Endothelial cell of umbilical vein (primary cell): ENCODE measurements at regions not wholly inside any gene's neighbourhood (a gene's known extent, or its start where the extent isn't known, plus 50 kb on each side); places are given as distances from the start of the nearest gene placed in this dataset.

Source experiments
- BruUV-seq: library from RNA; stranded (reverse); fragments of 400-500 nt; replicated peaks from 2 replicates; lab custom pipeline; 2021; lab: Mats Ljungman, UMichigan
- CTCF ChIA-PET: fragments of 300-600, 350-600 bp; sonication (Branson Sonifier 250); formaldehyde crosslinking; loops from one replicate; lab custom pipeline; 2021; ENCODE audit warnings: antibody characterized with exemption, inconsistent platforms; lab: Charles Lee
- POLR2A ChIA-PET: fragments of 300-600, 350-600 bp; sonication (Branson Sonifier 250); formaldehyde crosslinking; loops from one replicate; lab custom pipeline; 2021; ENCODE audit warnings: antibody characterized with exemption, inconsistent platforms; lab: Charles Lee
- DNase-seq: peaks from one replicate; pipeline ENCODE4 v3.0.0-alpha.2; 2011; ENCODE audit warnings: low read depth, low spot score
- FAIRE-seq: peaks from 2 replicates; lab custom pipeline; 2011; peaks lifted over from hg19 to GRCh38; lab: Jason Lieb, UNC
- H2AFZ ChIP-seq: 2 replicates; pipeline ENCODE4 v1.6.0; 2012; ENCODE audit warnings: low read depth, low read length, control low read depth, inconsistent platforms
- H3K27ac ChIP-seq: 2 replicates; pipeline ENCODE4 v1.5.1; 2011; ENCODE audit warnings: low read depth, mild to moderate bottlenecking, control low read depth, low read length, moderate library complexity; ENCODE audit not compliant: insufficient read depth
- H3K27me3 ChIP-seq, 2 experiments: 2 replicates each; pipeline versions ENCODE4 v1.6.0 to v1.6.1; 2011; ENCODE audit warnings: low read length in 2 of 2, mixed read lengths in 1 of 2; ENCODE audit not compliant: control insufficient read depth in 2 of 2, insufficient read depth in 2 of 2
- H3K36me3 ChIP-seq, 2 experiments: 2 replicates in 1 of 2; 3 replicates in 1 of 2; pipeline ENCODE4 v1.5.1; 2011; ENCODE audit warnings: low read length in 2 of 2, mild to moderate bottlenecking in 1 of 2, moderate library complexity in 1 of 2; ENCODE audit not compliant: control insufficient read depth in 2 of 2, insufficient read depth in 2 of 2; ENCODE audit errors: extremely low read depth in 1 of 2
- H3K4me1 ChIP-seq: 3 replicates; pipeline ENCODE4 v1.5.1; 2011; ENCODE audit warnings: mild to moderate bottlenecking, low read length; ENCODE audit not compliant: control insufficient read depth, insufficient read depth; ENCODE audit errors: extremely low read depth
- H3K4me2 ChIP-seq: 2 replicates; pipeline ENCODE4 v1.6.1; 2011; ENCODE audit warnings: low read length, control low read depth, mixed read lengths; ENCODE audit not compliant: insufficient read depth
- H3K4me3 ChIP-seq, 3 experiments: fragments of 200-600 bp in 1 of 3; sonication (generic), shearing (Covaris generic) in 1 of 3; replicated peaks in 1 of 3; 2 replicates each; pipeline ENCODE4 v1.5.1; 2011 to 2016; ENCODE audit warnings: control low read depth in 3 of 3, low read length in 3 of 3, mild to moderate bottlenecking in 2 of 3, inconsistent platforms in 1 of 3, low read depth in 1 of 3, moderate library complexity in 1 of 3; ENCODE audit not compliant: insufficient read depth in 1 of 3
- H3K79me2 ChIP-seq: 2 replicates; pipeline ENCODE4 v1.6.0; 2012; ENCODE audit warnings: low read length, inconsistent platforms; ENCODE audit not compliant: control insufficient read depth, insufficient read depth
- H3K9ac ChIP-seq: replicated peaks from 2 replicates; pipeline ENCODE3; 2011; ENCODE audit warnings: low read length, control low read depth; ENCODE audit not compliant: insufficient read depth; ENCODE audit errors: extremely low read depth
- H3K9me1 ChIP-seq: replicated peaks from 3 replicates; pipeline ENCODE4 v1.6.0; 2011; ENCODE audit warnings: mild to moderate bottlenecking, low read length; ENCODE audit not compliant: control insufficient read depth, insufficient read depth; ENCODE audit errors: extremely low read depth
- H3K9me3 ChIP-seq: replicated peaks from 2 replicates; pipeline ENCODE4 v1.5.1; 2012; ENCODE audit warnings: low read length, inconsistent platforms; ENCODE audit not compliant: control insufficient read depth, insufficient read depth
- H4K20me1 ChIP-seq: replicated peaks from 2 replicates; pipeline ENCODE3; 2011; ENCODE audit warnings: mild to moderate bottlenecking, low read length; ENCODE audit not compliant: control insufficient read depth, insufficient read depth; ENCODE audit errors: extremely low read depth
- CTCF ChIP-seq, 2 donors: IDR thresholded peaks; 1 replicate in 1 of 2; 2 replicates in 1 of 2; pipeline ENCODE4 v1.5.1; 2011; ENCODE audit warnings: low read length in 2 of 2, mild to moderate bottlenecking in 2 of 2, moderate library complexity in 2 of 2, control low read depth in 1 of 2, inconsistent platforms in 1 of 2, low read depth in 1 of 2; ENCODE audit not compliant: insufficient read depth in 1 of 2; ENCODE audit errors: extremely low read depth in 1 of 2
- EZH2 ChIP-seq: IDR thresholded peaks from 2 replicates; pipeline ENCODE4 v1.6.1; 2012; ENCODE audit warnings: borderline replicate concordance, low read depth, mild to moderate bottlenecking, moderate library complexity, low read length, inconsistent platforms; ENCODE audit not compliant: severe bottlenecking
- FOS ChIP-seq: IDR thresholded peaks from 2 replicates; pipeline ENCODE4 v1.6.1; 2011; ENCODE audit warnings: mild to moderate bottlenecking, low read length, moderate library complexity, borderline replicate concordance; ENCODE audit not compliant: insufficient read depth
- GATA2 ChIP-seq: IDR thresholded peaks from 2 replicates; pipeline ENCODE4 v1.7.0; 2011; ENCODE audit warnings: low read depth, mild to moderate bottlenecking, moderate library complexity, mixed read lengths, low read length; ENCODE audit not compliant: insufficient read length, insufficient read depth
- JUN ChIP-seq: IDR thresholded peaks from 2 replicates; pipeline ENCODE4 v1.6.1; 2011; ENCODE audit warnings: borderline replicate concordance, low read depth; ENCODE audit not compliant: insufficient read length, insufficient read depth
- MAX ChIP-seq: IDR thresholded peaks from 2 replicates; pipeline ENCODE4 v1.6.1; 2011; ENCODE audit not compliant: insufficient read depth, insufficient read length
- MYC ChIP-seq: IDR thresholded peaks from one replicate; pipeline ENCODE4 v1.6.1; 2011; ENCODE audit warnings: mild to moderate bottlenecking, low read depth, low read length
- POLR2A ChIP-seq: IDR thresholded peaks from 2 replicates; pipeline ENCODE4 v1.6.1; 2012; ENCODE audit warnings: low read depth, mild to moderate bottlenecking, control low read depth, low read length
- POLR2AphosphoS5 ChIP-seq: IDR thresholded peaks from 2 replicates; pipeline ENCODE4 v1.6.1; 2012; ENCODE audit warnings: low read depth, mild to moderate bottlenecking, control low read depth, low read length, moderate library complexity; ENCODE audit not compliant: insufficient read depth
- dilution Hi-C: fragments of 300-500 bp; cut with MboI; formaldehyde crosslinking; loops from one replicate; pipeline ENCODE4 v1.15.0; 2019; ENCODE audit warnings: low sequenced_read_pairs; ENCODE audit not compliant: extremely low pct_ligation_motif_present
- intact Hi-C: fragments of 100-400 bp; cut with micrococcal nuclease; formaldehyde crosslinking; loops from one replicate; pipeline ENCODE4 v1.10.0; 2022

- H3K9me1 ChIP-seq: no peaks in the 10 kb centered on the region
- dilution Hi-C loops (no loop called here), intact Hi-C loops (no loop called here)
- H3K9me3 ChIP-seq: peaks cover 4% of the 10 kb centered on the region
- ChIA-PET CTCF (no interaction called here), POLR2A (no interaction called here)
- H3K9ac ChIP-seq: no peak overlapping the region
- DNase-seq (no peak), FAIRE-seq (no peak)
- no TSS peak for BruUV-seq
- no peak overlapping the region for H2AFZ ChIP-seq
- no peaks in the 10 kb centered on the region for H3K4me1 ChIP-seq
- no peak overlapping the region for H3K4me2 ChIP-seq
- no peaks in the 10 kb centered on the region for H3K79me2 ChIP-seq
- no peaks in the 10 kb centered on the region for H3K27me3 ChIP-seq
- no peaks in the 10 kb centered on the region for H3K36me3 ChIP-seq
- H3K27ac ChIP-seq: no peak overlapping the region
- H3K4me3 ChIP-seq: no peak overlapping the region
- H4K20me1 ChIP-seq: no peaks in the 10 kb centered on the region
- TF ChIP-seq CTCF (IDR thresholded peaks at IDR 0.05; ENCODE audit: extremely low read depth in 1 of 2, insufficient read depth in 1 of 2, low read depth in 1 of 2, low read length in 2 of 2) (no peak), MAX (no peak), POLR2AphosphoS5 (no peak), FOS (no peak), POLR2A (no peak), JUN (no peak), EZH2 (no peak), GATA2 (no peak), MYC (no peak)
Observed at GRCh38 chr2:5328826-5329225, 363.4 kb upstream of the SOX11 start.
